HCT116 (cell line): ENCODE measurements at regions not wholly inside any gene's neighbourhood (a gene's known extent, or its start where the extent isn't known, plus 50 kb on each side); places are given as distances from the start of the nearest gene placed in this dataset.
A peak's percentile ranks its signal among the peaks of the same experiment; 100 is the strongest.

ENCODE experiments used
- ATAC-seq: fragments of 200-7000 bp; cut with Tn5 transposase; 2 replicates; pipeline ENCODE4 v1.9.1; 2020; ENCODE audit warnings: mild to moderate bottlenecking, moderate library complexity
- BruUV-seq: library from RNA; stranded (reverse); fragments of 400-500 nt; replicated peaks from 2 replicates; lab custom pipeline; 2021; lab: Mats Ljungman, UMichigan
- CTCF ChIA-PET: fragments of 300-600 bp; sonication (Branson Sonifier 250); formaldehyde crosslinking; loops from one replicate; lab custom pipeline; 2021; ENCODE audit warnings: antibody characterized with exemption; lab: Charles Lee
- POLR2A ChIA-PET: fragments of 300-600, 350-600 bp; sonication (Branson Sonifier 250); formaldehyde crosslinking; loops from one replicate; lab custom pipeline; 2021; ENCODE audit warnings: antibody characterized with exemption; lab: Charles Lee
- RAD21 ChIA-PET, 2 experiments: fragments of 300-600 bp; sonication (Branson Sonifier 250); formaldehyde crosslinking; loops; one replicate each; lab custom pipeline; 2023; ENCODE audit warnings: low total read pairs in 2 of 2; ENCODE audit not compliant: uncharacterized antibody in 2 of 2, unreplicated experiment in 2 of 2, low non-redundant PET in 1 of 2; lab: Charles Lee
- DNase-seq: peaks from one replicate; pipeline ENCODE4 v3.0.0-alpha.2; 2010; ENCODE audit warnings: low read depth, low spot score
- H2AFZ ChIP-seq: fragments of 200-600 bp; shearing (Covaris generic), sonication (generic); 2 replicates; pipeline ENCODE4 v1.6.1; 2017; ENCODE audit warnings: low read depth, mixed run types, mixed read lengths, antibody characterized with exemption, low read length; ENCODE audit not compliant: poor library complexity, severe bottlenecking
- H3K27ac ChIP-seq: 2 replicates; pipeline ENCODE4 v1.5.1; 2012; ENCODE audit warnings: low read depth, low read length
- H3K27me3 ChIP-seq: fragments of 200-600 bp; sonication (generic); 2 replicates; pipeline ENCODE4 v1.6.1; 2016; ENCODE audit warnings: mixed run types, low read length, mixed read lengths; ENCODE audit not compliant: insufficient read depth
- H3K36me3 ChIP-seq, 2 experiments: fragments of 200-500 bp in 1 of 2; fragments of 200-600 bp in 1 of 2; sonication (Bioruptor generic) in 1 of 2; sonication (generic) in 1 of 2; 2 replicates each; pipeline versions ENCODE4 v1.5.1 to v1.6.1; 2014 to 2016; ENCODE audit warnings: low read length in 2 of 2, inconsistent platforms in 1 of 2, mixed read lengths in 1 of 2, mixed run types in 1 of 2; ENCODE audit not compliant: insufficient read depth in 2 of 2, control insufficient read depth in 1 of 2
- H3K4me1 ChIP-seq, 2 experiments: fragments of 200-600 bp in 1 of 2; sonication (generic) in 1 of 2; 2 replicates each; pipeline versions ENCODE4 v1.5.1 to v1.6.1; 2012 to 2017; ENCODE audit warnings: low read length in 2 of 2, inconsistent platforms in 1 of 2, mild to moderate bottlenecking in 1 of 2, mixed read lengths in 1 of 2, mixed run types in 1 of 2, moderate library complexity in 1 of 2; ENCODE audit not compliant: insufficient read depth in 2 of 2, control insufficient read depth in 1 of 2
- H3K4me2 ChIP-seq: fragments of 200-600 bp; sonication (generic); 2 replicates; pipeline ENCODE4 v1.6.1; 2017; ENCODE audit warnings: mixed run types, low read length, mixed read lengths
- H3K4me3 ChIP-seq, 2 experiments: fragments of 200-600 bp in 1 of 2; sonication (generic) in 1 of 2; replicated peaks in 1 of 2; 2 replicates each; pipeline ENCODE4 v1.5.1; 2011 to 2016; ENCODE audit warnings: low read length in 2 of 2, control low read depth in 1 of 2, low read depth in 1 of 2, mild to moderate bottlenecking in 1 of 2, mixed read lengths in 1 of 2, mixed run types in 1 of 2
- H3K79me2 ChIP-seq: fragments of 200-600 bp; sonication (generic); 2 replicates; pipeline ENCODE4 v1.6.1; 2017; ENCODE audit warnings: mild to moderate bottlenecking, mixed run types, low read length, moderate library complexity, mixed read lengths; ENCODE audit not compliant: insufficient read depth
- H3K9ac ChIP-seq: fragments of 200-600 bp; sonication (generic); 2 replicates; pipeline ENCODE4 v1.6.1; 2016; ENCODE audit warnings: low read length, mixed read lengths
- H3K9me2 ChIP-seq: fragments of 200-600 bp; sonication (generic), shearing (Covaris generic); 2 replicates; pipeline ENCODE4 v1.6.1; 2017; ENCODE audit warnings: mixed run types, mild to moderate bottlenecking, moderate library complexity; ENCODE audit not compliant: insufficient read depth
- H3K9me3 ChIP-seq, 2 experiments: fragments of 200-500 bp in 1 of 2; fragments of 200-600 bp in 1 of 2; sonication (Bioruptor generic) in 1 of 2; sonication (generic) in 1 of 2; 2 replicates each; pipeline ENCODE4 v1.6.1; 2014 to 2017; ENCODE audit warnings: low read length in 2 of 2, mixed read lengths in 2 of 2, inconsistent platforms in 1 of 2, low read depth in 1 of 2, mild to moderate bottlenecking in 1 of 2, mixed run types in 1 of 2, moderate library complexity in 1 of 2; ENCODE audit not compliant: control insufficient read depth in 1 of 2, insufficient read depth in 1 of 2
- H4K20me1 ChIP-seq: fragments of 200-600 bp; sonication (generic), shearing (Covaris generic); 2 replicates; pipeline ENCODE4 v1.6.1; 2017; ENCODE audit warnings: mixed run types, mild to moderate bottlenecking, moderate library complexity; ENCODE audit not compliant: insufficient read depth
- CEBPB ChIP-seq: IDR thresholded peaks from 2 replicates; pipeline ENCODE4 v1.6.1; 2012; ENCODE audit warnings: low read depth
- EZH2 ChIP-seq: fragments of 200-600 bp; sonication (generic); IDR thresholded peaks from 2 replicates; pipeline ENCODE4 v1.6.1; 2017; ENCODE audit warnings: antibody characterized with exemption, mixed run types
- EZH2phosphoT487 ChIP-seq: fragments of 200-600 bp; IDR thresholded peaks from 2 replicates; pipeline ENCODE4 v1.6.1; 2018; ENCODE audit warnings: antibody characterized with exemption, borderline replicate concordance
- RAD21 ChIP-seq: IDR thresholded peaks from 2 replicates; pipeline ENCODE4 v1.6.1; 2012; ENCODE audit warnings: low read depth, mild to moderate bottlenecking
- SIN3A ChIP-seq: IDR thresholded peaks from 2 replicates; pipeline ENCODE4 v1.6.1; 2012; ENCODE audit warnings: low read depth
- SP1 ChIP-seq: IDR thresholded peaks from 2 replicates; pipeline ENCODE4 v1.6.1; 2012; ENCODE audit warnings: low read depth
- SRF ChIP-seq: IDR thresholded peaks from 2 replicates; pipeline ENCODE4 v1.6.1; 2012; ENCODE audit warnings: low read depth
- TCF7L2 ChIP-seq: IDR thresholded peaks from 2 replicates; pipeline ENCODE4 v1.7.0; 2011; ENCODE audit warnings: borderline replicate concordance, inconsistent platforms; ENCODE audit not compliant: insufficient read depth, insufficient read length; ENCODE audit errors: extremely low read depth
- ZFX ChIP-seq: fragments of 450-650 bp; IDR thresholded peaks from 2 replicates; pipeline ENCODE4 v1.6.1; 2017
- intact Hi-C: fragments of 100-400 bp; cut with micrococcal nuclease; formaldehyde crosslinking; loops from 2 replicates; pipeline ENCODE4 v1.10.0; 2022
- TF ChIP-seq, protein P1 (sequence below): IDR thresholded peaks from 2 replicates; pipeline ENCODE4 v1.6.1; 2012
- TF ChIP-seq, protein P2 (sequence below): IDR thresholded peaks from 2 replicates; pipeline ENCODE4 v1.6.1; 2012; ENCODE audit warnings: low read depth
- TF ChIP-seq, protein P3 (sequence below), 3 experiments: fragments of 200-600 bp in 1 of 3; sonication (generic) in 1 of 3; IDR thresholded peaks in 2 of 3; conservative IDR thresholded peaks in 1 of 3; 2 replicates each; pipeline ENCODE4 v1.5.1; 2012 to 2017; ENCODE audit warnings: low read depth in 2 of 3, low read length in 2 of 3, antibody characterized with exemption in 1 of 3, borderline replicate concordance in 1 of 3, control low read depth in 1 of 3, mild to moderate bottlenecking in 1 of 3, mixed read lengths in 1 of 3, mixed run types in 1 of 3, moderate library complexity in 1 of 3; ENCODE audit not compliant: insufficient read depth in 1 of 3

DNA sequence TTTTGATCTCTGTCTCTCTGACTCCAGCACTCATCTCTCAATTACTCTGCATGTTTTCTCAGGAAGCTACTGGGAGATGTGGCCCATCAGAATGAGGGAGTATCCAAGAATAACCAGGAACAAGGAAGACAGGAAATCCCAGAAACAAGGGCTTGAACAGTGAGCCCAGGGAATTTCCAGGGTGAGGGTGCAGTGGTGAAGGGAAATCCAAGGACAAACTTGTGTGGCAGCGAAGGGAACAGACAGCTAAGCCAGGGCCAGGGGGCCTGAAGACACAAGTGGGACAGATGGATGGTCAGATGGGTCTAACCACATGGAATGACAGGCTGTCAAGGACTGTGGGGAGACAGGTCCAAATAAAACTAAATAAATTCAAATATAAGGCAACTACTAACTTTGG lies 121.8 kb upstream of the ERRFI1 start:
- no peaks in the 10 kb centered on the region for H3K27me3 ChIP-seq
- no peak overlapping the region for H3K4me2 ChIP-seq
- H4K20me1 ChIP-seq, result no peaks in the 10 kb centered on the region
- H3K36me3 ChIP-seq, result no peaks in the 10 kb centered on the region
- ATAC-seq (no peak), DNase-seq (no peak)
- no TSS peak for BruUV-seq
- H3K9me2 ChIP-seq, result no peaks in the 10 kb centered on the region
- RAD21 ChIA-PET, result no interaction called here
- H3K4me1 ChIP-seq, result peaks cover 13% of the 10 kb centered on the region in 2 experiments; a peak in 3 of 4 replicates
- H2AFZ ChIP-seq, result no peak overlapping the region
- no peak overlapping the region for H3K4me3 ChIP-seq
- POLR2A ChIA-PET, result no interaction called here
- H3K27ac ChIP-seq, result peak overlapping the region; percentile 12; the same call in 1 of the 2 replicates
- intact Hi-C loops, result no loop called here
- no peak overlapping the region for H3K9ac ChIP-seq
- CTCF ChIA-PET, result no interaction called here
- no peaks in the 10 kb centered on the region for H3K79me2 ChIP-seq
- TF ChIP-seq ZFX (no peak), EZH2 (no peak), SRF (no peak), SIN3A (no peak), SP1 (no peak), EZH2phosphoT487 (no peak), RAD21 (no peak), CEBPB (no peak), TCF7L2 (no peak)
- TF ChIP-seq, protein P1, sequence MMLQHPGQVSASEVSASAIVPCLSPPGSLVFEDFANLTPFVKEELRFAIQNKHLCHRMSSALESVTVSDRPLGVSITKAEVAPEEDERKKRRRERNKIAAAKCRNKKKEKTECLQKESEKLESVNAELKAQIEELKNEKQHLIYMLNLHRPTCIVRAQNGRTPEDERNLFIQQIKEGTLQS, result no peak
- TF ChIP-seq, protein P2, sequence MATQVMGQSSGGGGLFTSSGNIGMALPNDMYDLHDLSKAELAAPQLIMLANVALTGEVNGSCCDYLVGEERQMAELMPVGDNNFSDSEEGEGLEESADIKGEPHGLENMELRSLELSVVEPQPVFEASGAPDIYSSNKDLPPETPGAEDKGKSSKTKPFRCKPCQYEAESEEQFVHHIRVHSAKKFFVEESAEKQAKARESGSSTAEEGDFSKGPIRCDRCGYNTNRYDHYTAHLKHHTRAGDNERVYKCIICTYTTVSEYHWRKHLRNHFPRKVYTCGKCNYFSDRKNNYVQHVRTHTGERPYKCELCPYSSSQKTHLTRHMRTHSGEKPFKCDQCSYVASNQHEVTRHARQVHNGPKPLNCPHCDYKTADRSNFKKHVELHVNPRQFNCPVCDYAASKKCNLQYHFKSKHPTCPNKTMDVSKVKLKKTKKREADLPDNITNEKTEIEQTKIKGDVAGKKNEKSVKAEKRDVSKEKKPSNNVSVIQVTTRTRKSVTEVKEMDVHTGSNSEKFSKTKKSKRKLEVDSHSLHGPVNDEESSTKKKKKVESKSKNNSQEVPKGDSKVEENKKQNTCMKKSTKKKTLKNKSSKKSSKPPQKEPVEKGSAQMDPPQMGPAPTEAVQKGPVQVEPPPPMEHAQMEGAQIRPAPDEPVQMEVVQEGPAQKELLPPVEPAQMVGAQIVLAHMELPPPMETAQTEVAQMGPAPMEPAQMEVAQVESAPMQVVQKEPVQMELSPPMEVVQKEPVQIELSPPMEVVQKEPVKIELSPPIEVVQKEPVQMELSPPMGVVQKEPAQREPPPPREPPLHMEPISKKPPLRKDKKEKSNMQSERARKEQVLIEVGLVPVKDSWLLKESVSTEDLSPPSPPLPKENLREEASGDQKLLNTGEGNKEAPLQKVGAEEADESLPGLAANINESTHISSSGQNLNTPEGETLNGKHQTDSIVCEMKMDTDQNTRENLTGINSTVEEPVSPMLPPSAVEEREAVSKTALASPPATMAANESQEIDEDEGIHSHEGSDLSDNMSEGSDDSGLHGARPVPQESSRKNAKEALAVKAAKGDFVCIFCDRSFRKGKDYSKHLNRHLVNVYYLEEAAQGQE, result no peak
- TF ChIP-seq, protein P3, sequence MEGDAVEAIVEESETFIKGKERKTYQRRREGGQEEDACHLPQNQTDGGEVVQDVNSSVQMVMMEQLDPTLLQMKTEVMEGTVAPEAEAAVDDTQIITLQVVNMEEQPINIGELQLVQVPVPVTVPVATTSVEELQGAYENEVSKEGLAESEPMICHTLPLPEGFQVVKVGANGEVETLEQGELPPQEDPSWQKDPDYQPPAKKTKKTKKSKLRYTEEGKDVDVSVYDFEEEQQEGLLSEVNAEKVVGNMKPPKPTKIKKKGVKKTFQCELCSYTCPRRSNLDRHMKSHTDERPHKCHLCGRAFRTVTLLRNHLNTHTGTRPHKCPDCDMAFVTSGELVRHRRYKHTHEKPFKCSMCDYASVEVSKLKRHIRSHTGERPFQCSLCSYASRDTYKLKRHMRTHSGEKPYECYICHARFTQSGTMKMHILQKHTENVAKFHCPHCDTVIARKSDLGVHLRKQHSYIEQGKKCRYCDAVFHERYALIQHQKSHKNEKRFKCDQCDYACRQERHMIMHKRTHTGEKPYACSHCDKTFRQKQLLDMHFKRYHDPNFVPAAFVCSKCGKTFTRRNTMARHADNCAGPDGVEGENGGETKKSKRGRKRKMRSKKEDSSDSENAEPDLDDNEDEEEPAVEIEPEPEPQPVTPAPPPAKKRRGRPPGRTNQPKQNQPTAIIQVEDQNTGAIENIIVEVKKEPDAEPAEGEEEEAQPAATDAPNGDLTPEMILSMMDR (IDR thresholded peaks at IDR 0.05 in 2 of 3, conservative IDR thresholded peaks at IDR 0.05 in 1 of 3; ENCODE audit: borderline replicate concordance in 1 of 3, insufficient read depth in 1 of 3, low read depth in 2 of 3, low read length in 2 of 3), result no peak
- H3K9me3 ChIP-seq, result peaks cover 0 to 3% of the 10 kb centered on the region in 2 experiments; a peak in 1 of 4 replicates
